MM.1S (cell line): ENCODE measurements at regions not wholly inside any gene's neighbourhood (a gene's known extent, or its start where the extent isn't known, plus 50 kb on each side); places are given as distances from the start of the nearest gene placed in this dataset.

Source experiments
- EZH2phosphoT487 ChIP-seq: fragments of 300-600 bp; sonication (generic); IDR thresholded peaks from 2 replicates; pipeline ENCODE4 v1.6.1; 2018; ENCODE audit warnings: antibody characterized with exemption, low read length
- TF ChIP-seq, protein P1 (sequence below): fragments of 300-600 bp; sonication (generic); IDR thresholded peaks from 2 replicates; pipeline ENCODE4 v1.5.1; 2016; ENCODE audit warnings: antibody characterized with exemption, low read length, mixed read lengths

DNA sequence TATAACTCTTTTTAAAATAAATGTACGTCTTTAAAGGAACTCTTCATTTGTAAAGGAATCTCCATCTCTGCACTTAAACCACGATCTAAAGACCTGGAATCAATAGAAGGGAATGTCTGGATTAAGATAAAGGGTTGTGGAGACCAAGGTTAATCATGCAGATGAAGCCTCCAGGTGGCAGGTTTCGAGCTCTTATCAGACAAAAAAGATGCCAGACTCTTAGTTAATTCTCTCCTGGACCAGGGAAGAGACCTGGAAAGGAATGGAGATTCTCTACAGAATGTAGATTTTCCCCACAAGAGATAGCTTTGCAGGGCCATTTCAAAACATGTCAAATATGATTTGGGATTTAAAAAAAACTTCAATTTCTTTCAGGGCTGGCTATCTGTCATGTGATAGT lies 71.5 kb upstream of the SSTR4 start:
- TF ChIP-seq, protein P1, sequence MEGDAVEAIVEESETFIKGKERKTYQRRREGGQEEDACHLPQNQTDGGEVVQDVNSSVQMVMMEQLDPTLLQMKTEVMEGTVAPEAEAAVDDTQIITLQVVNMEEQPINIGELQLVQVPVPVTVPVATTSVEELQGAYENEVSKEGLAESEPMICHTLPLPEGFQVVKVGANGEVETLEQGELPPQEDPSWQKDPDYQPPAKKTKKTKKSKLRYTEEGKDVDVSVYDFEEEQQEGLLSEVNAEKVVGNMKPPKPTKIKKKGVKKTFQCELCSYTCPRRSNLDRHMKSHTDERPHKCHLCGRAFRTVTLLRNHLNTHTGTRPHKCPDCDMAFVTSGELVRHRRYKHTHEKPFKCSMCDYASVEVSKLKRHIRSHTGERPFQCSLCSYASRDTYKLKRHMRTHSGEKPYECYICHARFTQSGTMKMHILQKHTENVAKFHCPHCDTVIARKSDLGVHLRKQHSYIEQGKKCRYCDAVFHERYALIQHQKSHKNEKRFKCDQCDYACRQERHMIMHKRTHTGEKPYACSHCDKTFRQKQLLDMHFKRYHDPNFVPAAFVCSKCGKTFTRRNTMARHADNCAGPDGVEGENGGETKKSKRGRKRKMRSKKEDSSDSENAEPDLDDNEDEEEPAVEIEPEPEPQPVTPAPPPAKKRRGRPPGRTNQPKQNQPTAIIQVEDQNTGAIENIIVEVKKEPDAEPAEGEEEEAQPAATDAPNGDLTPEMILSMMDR: no peak
- TF ChIP-seq EZH2phosphoT487: no peak
